GM21360 (cell line): ENCODE measurements at regions not wholly inside any gene's neighbourhood (a gene's known extent, or its start where the extent isn't known, plus 50 kb on each side); places are given as distances from the start of the nearest gene placed in this dataset.

ENCODE experiments used
- ATAC-seq: cut with Tn5 transposase; IDR thresholded peaks from one replicate; pipeline ENCODE4 v1.9.1; 2021; ENCODE audit warnings: mild to moderate bottlenecking, moderate library complexity; ENCODE audit not compliant: unreplicated experiment

DNA sequence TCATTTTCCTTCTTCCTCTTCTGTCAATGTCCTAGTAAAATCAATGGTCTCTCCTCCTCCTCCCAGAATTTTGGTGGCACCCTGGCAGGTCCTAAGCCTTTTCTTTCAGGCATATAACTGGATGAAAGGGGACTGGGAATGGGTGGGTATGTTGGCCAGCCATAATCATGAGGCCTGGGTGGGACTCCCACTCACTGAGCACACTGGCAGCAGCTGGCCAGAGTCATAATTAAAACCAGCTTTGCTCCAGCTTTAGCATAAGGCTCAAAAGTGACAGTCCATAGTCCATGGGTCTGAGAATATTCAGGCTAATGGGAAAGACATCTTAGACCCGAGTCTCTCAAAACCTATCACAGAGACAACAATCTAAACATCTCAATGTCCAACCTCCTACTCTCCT is 190.0 kb upstream of the BTBD3 start:
- no peak for ATAC-seq

DNA sequence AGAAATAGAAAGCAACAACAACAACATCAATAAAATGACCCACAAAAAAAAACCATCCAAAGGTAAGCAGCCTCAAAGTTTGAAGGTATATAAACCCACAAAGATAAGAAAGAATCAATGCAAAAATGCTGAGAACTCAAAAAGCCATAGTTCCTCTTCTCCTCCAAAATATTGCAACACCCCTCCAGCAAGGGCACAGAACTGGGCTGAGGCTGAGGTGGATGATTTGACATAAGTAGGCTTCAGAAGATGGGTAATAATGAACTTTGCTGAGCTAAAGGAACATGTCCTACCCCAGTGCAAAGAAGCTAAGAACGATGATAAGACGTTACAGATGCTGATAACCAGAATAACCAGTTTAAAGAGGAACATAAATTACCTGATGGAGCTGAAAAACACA is 188.8 kb upstream of the BTBD3 start:
- ATAC-seq: no peak

GRCh38 chr20:11729806-11730205 is 187.9 kb upstream of the BTBD3 start:
- no peak for ATAC-seq

DNA sequence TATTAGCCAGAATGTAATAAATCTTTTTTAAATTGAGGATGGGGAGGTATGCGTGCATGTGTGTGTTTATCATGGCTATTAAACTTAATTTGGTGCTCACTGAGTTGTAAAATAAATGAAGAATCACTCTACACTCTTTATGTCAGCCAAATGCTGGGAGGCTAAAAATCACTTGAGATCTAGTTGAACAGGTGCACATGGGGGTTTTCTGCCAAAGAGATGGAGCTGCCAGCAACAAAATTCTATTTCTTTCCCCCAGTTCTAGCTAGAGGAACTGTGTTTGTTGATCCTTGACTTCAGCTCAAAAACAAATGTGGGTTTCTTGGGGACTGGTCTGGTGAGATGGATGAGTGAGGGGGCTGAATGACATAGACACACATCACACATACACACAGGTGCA is 183.3 kb upstream of the BTBD3 start:
- no peak for ATAC-seq

DNA sequence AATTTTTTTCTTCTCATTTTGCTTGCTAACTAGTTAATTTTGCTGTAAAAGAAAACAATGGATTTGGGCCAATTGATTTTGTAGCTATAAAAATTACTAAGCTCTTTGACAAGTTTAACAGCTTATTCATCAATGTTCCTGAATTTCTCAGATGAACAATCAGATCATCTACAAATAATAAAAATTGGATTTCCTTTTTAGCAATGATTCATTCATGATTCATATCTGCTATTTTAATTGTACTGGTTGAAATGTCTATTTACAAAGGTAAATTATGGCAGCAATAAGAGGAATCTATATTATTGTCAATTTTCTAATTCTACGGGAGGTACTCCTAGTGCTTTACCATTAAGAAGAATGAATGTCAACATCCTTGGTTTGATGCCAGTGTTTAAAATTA is 178.8 kb upstream of the BTBD3 start:
- ATAC-seq: no peak

- ATAC-seq: no peak
Measured at GRCh38 chr20:11740975-11741374, 176.7 kb upstream of the BTBD3 start.

GRCh38 chr20:11745145-11745544 is 172.5 kb upstream of the BTBD3 start:
- no peak for ATAC-seq

DNA sequence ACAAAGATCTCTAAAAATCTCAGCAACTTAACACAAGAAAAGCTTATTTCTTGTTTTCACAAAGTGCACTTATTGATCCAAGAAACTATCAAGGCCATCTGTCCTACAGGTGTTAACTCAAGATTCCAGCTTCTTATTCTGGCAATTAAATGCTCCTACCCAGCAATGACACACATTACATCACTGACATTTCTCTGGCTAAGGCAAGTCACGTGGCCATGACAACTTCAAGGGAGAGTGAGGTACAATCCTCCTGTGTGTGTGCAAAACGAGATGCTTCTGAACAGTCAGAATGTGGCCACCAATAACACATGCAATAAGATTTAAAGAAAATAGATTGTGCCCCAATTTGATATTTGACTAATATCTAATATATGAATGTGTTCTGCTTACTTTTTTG is 169.3 kb upstream of the BTBD3 start:
- no peak for ATAC-seq

GRCh38 chr20:11752336-11752735 is 165.4 kb upstream of the BTBD3 start:
- ATAC-seq: no peak

DNA sequence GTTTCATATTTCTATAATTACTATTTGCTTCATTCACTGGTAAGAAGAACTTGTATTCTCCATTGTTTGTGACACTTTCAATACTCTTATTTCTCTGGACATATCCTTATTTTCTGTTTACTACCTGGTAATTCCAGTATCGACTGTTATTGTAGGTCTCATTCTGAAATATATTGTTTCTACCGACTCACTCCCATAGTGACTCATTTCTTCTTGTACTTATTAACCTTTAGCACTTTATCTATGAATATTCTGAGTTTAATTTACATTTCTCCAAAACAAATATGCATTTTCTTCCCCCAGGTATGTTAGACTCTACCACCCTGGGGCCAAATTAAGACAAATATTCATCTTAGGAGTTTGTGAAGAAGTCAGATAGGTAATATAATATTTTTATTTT is 164.5 kb upstream of the BTBD3 start:
- no peak for ATAC-seq

GRCh38 chr20:11754451-11754850 is 163.2 kb upstream of the BTBD3 start:
- no peak for ATAC-seq

- no peak for ATAC-seq
Measured at GRCh38 chr20:11755071-11755841, 162.4 kb upstream of the BTBD3 start.

- no peak for ATAC-seq
Measured at GRCh38 chr20:11761497-11761896, 156.2 kb upstream of the BTBD3 start.

DNA sequence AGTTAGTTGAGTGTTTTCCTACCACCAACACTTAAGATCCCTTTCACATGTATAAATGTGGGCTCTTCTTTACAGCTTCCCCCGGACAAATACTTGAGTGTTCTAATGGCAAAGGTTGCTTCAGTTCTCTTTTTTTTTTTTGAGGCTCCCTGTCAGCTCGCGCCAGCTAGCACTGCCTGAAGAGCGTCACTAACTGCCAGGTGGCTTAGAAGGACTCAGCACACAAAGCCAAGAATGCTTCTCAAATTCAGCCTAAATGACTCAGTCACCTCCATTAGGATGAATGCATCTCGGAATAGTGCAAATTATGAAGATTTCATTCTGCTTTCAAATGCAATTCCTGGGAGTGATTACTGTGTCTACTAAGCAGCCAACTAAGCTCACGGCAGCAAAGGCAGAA is 150.7 kb upstream of the BTBD3 start:
- no peak for ATAC-seq

DNA sequence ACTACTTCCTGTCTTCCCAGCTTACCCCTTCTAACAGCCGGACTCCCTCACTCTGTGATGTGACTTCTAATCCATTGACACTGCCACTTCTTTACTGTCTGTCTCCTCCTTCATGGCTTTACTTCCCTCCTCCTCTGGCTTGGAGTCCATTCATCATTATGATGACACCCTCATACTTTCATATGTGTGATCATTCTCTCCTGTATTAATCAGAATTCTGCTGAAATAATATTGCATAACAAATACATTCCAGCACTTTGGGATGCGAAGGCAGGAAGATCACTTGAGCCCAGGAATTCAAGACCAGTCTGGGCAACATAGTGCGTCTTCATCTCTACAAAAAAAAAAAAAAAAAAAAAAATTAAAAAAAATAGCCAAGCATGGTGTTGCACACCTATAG is 147.9 kb upstream of the BTBD3 start:
- no peak for ATAC-seq

DNA sequence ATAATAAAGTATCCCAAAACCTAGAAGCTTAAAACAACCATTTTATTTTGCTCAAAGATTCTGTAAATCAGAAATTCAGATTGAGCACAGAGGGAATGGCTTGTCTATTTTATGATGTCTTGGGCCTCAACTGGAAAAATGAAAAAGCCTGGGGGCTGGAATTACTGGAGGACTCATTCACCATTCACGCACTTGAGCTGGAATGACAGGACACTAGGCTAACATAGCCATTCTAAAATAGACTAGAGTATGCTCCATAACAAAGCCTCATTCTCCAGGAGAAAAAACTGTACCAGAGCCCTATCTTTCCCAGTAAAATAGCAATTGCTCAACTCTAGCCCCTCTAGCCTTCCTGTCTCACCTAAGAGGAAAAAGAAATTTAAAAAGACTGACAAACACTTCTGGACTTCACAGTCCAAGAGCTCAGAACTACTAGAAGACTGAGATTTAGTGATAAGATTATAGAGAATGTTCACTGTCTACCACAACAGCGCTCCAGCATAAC is 145.4 kb upstream of the BTBD3 start:
- no peak for ATAC-seq

DNA sequence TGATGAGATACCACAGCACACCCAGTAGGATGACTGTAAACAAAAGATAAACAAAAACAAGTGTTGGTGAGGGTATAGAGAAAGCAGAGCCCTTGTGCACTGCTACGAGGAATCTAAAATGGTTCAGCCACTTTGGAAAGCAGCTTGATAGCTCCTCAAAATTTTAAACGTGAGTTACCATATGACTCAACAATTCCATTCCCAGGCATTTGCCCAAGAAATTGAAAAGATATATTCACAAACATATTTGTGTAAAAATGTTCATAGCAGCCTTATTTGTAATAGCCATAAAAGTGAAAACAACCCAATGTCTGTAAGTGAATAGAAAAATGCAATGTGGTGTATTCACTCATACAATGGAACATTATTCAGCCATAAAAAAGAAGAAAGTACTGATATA is 141.0 kb upstream of the BTBD3 start:
- ATAC-seq: no peak

DNA sequence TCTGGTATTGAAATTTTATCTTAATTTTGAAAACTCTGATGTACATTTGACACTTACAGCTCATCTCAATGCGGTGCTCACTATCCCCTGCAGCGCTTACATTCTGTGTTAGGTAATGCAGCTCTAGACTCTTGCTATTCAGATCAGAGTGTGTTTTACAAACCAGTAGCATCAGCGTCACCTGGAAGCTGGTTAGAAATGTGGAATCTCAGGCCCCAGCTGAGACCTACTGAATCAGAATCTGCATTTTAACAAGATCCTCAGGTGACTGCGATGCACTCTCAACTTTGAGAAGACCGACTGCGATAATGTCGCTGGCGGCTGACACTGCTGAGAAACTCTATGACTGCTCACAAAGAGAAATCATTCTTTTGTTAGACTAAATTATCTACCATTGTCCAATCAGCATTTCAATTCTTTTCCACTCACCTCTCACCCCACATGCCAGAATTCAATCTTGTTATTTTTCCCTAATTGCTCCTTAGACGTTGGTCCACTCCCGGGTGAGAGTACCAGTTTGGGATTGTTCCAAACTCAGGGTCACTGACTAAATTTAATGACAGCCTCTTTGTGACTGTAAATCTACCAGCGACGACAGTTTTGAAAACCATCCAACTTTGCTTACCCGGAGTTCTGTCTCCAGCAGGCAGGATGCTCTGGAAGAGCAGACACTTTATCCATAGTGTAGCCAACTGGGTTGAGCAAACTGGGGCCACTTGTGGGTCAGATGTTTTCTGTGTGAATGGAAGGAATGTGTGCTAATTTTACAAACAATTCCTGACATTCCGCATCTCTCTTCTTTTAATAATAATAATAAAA is 140.1 kb upstream of the BTBD3 start:
- no peak for ATAC-seq

- ATAC-seq: no peak
Measured at GRCh38 chr20:11778206-11778570, 139.5 kb upstream of the BTBD3 start.

DNA sequence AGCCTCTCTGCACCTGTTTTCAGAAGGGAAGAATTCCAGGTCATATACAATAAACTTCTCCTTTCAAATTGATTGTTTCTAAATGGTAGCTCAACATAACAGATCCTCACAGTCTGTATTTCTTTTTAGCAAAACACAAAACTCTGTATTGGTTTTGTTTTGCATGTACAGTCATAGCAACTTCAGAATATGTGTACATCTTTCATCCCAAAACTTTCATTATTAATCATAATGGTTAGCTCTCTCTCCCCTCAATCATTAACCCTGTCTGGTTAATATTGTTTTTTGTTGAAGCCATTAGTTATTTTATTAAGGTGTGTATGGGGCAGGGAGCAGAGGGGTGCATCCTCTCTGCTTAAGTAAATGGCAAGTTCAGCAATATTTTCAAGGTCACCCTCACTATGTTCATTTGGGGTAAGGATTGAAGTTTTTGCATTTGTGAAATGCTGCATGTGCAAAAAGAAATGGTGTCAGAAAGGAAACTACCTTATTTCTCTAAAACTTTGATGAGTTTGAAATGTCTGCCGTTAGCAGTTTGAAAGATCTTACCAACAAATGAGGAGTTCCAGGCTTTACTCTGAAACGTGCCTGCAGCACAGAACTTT is 136.8 kb upstream of the BTBD3 start:
- ATAC-seq: no peak

GRCh38 chr20:11783102-11783850 is 134.4 kb upstream of the BTBD3 start:
- no peak for ATAC-seq
